Endothelial cell of umbilical vein (primary cell): ENCODE measurements at regions not wholly inside any gene's neighbourhood (a gene's known extent, or its start where the extent isn't known, plus 50 kb on each side); places are given as distances from the start of the nearest gene placed in this dataset.

Experiments used
- BruUV-seq: library from RNA; stranded (reverse); fragments of 400-500 nt; replicated peaks from 2 replicates; lab custom pipeline; 2021; lab: Mats Ljungman, UMichigan
- CTCF ChIA-PET: fragments of 300-600, 350-600 bp; sonication (Branson Sonifier 250); formaldehyde crosslinking; loops from one replicate; lab custom pipeline; 2021; ENCODE audit warnings: antibody characterized with exemption, inconsistent platforms; lab: Charles Lee
- POLR2A ChIA-PET: fragments of 300-600, 350-600 bp; sonication (Branson Sonifier 250); formaldehyde crosslinking; loops from one replicate; lab custom pipeline; 2021; ENCODE audit warnings: antibody characterized with exemption, inconsistent platforms; lab: Charles Lee
- DNase-seq: peaks from one replicate; pipeline ENCODE4 v3.0.0-alpha.2; 2011; ENCODE audit warnings: low read depth, low spot score
- FAIRE-seq: peaks from 2 replicates; lab custom pipeline; 2011; peaks lifted over from hg19 to GRCh38; lab: Jason Lieb, UNC
- H2AFZ ChIP-seq: 2 replicates; pipeline ENCODE4 v1.6.0; 2012; ENCODE audit warnings: low read depth, low read length, control low read depth, inconsistent platforms
- H3K27ac ChIP-seq: 2 replicates; pipeline ENCODE4 v1.5.1; 2011; ENCODE audit warnings: low read depth, mild to moderate bottlenecking, control low read depth, low read length, moderate library complexity; ENCODE audit not compliant: insufficient read depth
- H3K27me3 ChIP-seq, 2 experiments: 2 replicates each; pipeline versions ENCODE4 v1.6.0 to v1.6.1; 2011; ENCODE audit warnings: low read length in 2 of 2, mixed read lengths in 1 of 2; ENCODE audit not compliant: control insufficient read depth in 2 of 2, insufficient read depth in 2 of 2
- H3K36me3 ChIP-seq, 2 experiments: 2 replicates in 1 of 2; 3 replicates in 1 of 2; pipeline ENCODE4 v1.5.1; 2011; ENCODE audit warnings: low read length in 2 of 2, mild to moderate bottlenecking in 1 of 2, moderate library complexity in 1 of 2; ENCODE audit not compliant: control insufficient read depth in 2 of 2, insufficient read depth in 2 of 2; ENCODE audit errors: extremely low read depth in 1 of 2
- H3K4me1 ChIP-seq: 3 replicates; pipeline ENCODE4 v1.5.1; 2011; ENCODE audit warnings: mild to moderate bottlenecking, low read length; ENCODE audit not compliant: control insufficient read depth, insufficient read depth; ENCODE audit errors: extremely low read depth
- H3K4me2 ChIP-seq: 2 replicates; pipeline ENCODE4 v1.6.1; 2011; ENCODE audit warnings: low read length, control low read depth, mixed read lengths; ENCODE audit not compliant: insufficient read depth
- H3K4me3 ChIP-seq, 3 experiments: fragments of 200-600 bp in 1 of 3; sonication (generic), shearing (Covaris generic) in 1 of 3; replicated peaks in 1 of 3; 2 replicates each; pipeline ENCODE4 v1.5.1; 2011 to 2016; ENCODE audit warnings: control low read depth in 3 of 3, low read length in 3 of 3, mild to moderate bottlenecking in 2 of 3, inconsistent platforms in 1 of 3, low read depth in 1 of 3, moderate library complexity in 1 of 3; ENCODE audit not compliant: insufficient read depth in 1 of 3
- H3K79me2 ChIP-seq: 2 replicates; pipeline ENCODE4 v1.6.0; 2012; ENCODE audit warnings: low read length, inconsistent platforms; ENCODE audit not compliant: control insufficient read depth, insufficient read depth
- H3K9ac ChIP-seq: replicated peaks from 2 replicates; pipeline ENCODE3; 2011; ENCODE audit warnings: low read length, control low read depth; ENCODE audit not compliant: insufficient read depth; ENCODE audit errors: extremely low read depth
- H3K9me1 ChIP-seq: replicated peaks from 3 replicates; pipeline ENCODE4 v1.6.0; 2011; ENCODE audit warnings: mild to moderate bottlenecking, low read length; ENCODE audit not compliant: control insufficient read depth, insufficient read depth; ENCODE audit errors: extremely low read depth
- H3K9me3 ChIP-seq: replicated peaks from 2 replicates; pipeline ENCODE4 v1.5.1; 2012; ENCODE audit warnings: low read length, inconsistent platforms; ENCODE audit not compliant: control insufficient read depth, insufficient read depth
- H4K20me1 ChIP-seq: replicated peaks from 2 replicates; pipeline ENCODE3; 2011; ENCODE audit warnings: mild to moderate bottlenecking, low read length; ENCODE audit not compliant: control insufficient read depth, insufficient read depth; ENCODE audit errors: extremely low read depth
- EZH2 ChIP-seq: IDR thresholded peaks from 2 replicates; pipeline ENCODE4 v1.6.1; 2012; ENCODE audit warnings: borderline replicate concordance, low read depth, mild to moderate bottlenecking, moderate library complexity, low read length, inconsistent platforms; ENCODE audit not compliant: severe bottlenecking
- FOS ChIP-seq: IDR thresholded peaks from 2 replicates; pipeline ENCODE4 v1.6.1; 2011; ENCODE audit warnings: mild to moderate bottlenecking, low read length, moderate library complexity, borderline replicate concordance; ENCODE audit not compliant: insufficient read depth
- GATA2 ChIP-seq: IDR thresholded peaks from 2 replicates; pipeline ENCODE4 v1.7.0; 2011; ENCODE audit warnings: low read depth, mild to moderate bottlenecking, moderate library complexity, mixed read lengths, low read length; ENCODE audit not compliant: insufficient read length, insufficient read depth
- JUN ChIP-seq: IDR thresholded peaks from 2 replicates; pipeline ENCODE4 v1.6.1; 2011; ENCODE audit warnings: borderline replicate concordance, low read depth; ENCODE audit not compliant: insufficient read length, insufficient read depth
- MYC ChIP-seq: IDR thresholded peaks from one replicate; pipeline ENCODE4 v1.6.1; 2011; ENCODE audit warnings: mild to moderate bottlenecking, low read depth, low read length
- POLR2A ChIP-seq: IDR thresholded peaks from 2 replicates; pipeline ENCODE4 v1.6.1; 2012; ENCODE audit warnings: low read depth, mild to moderate bottlenecking, control low read depth, low read length
- POLR2AphosphoS5 ChIP-seq: IDR thresholded peaks from 2 replicates; pipeline ENCODE4 v1.6.1; 2012; ENCODE audit warnings: low read depth, mild to moderate bottlenecking, control low read depth, low read length, moderate library complexity; ENCODE audit not compliant: insufficient read depth
- dilution Hi-C: fragments of 300-500 bp; cut with MboI; formaldehyde crosslinking; loops from one replicate; pipeline ENCODE4 v1.15.0; 2019; ENCODE audit warnings: low sequenced_read_pairs; ENCODE audit not compliant: extremely low pct_ligation_motif_present
- intact Hi-C: fragments of 100-400 bp; cut with micrococcal nuclease; formaldehyde crosslinking; loops from one replicate; pipeline ENCODE4 v1.10.0; 2022
- TF ChIP-seq, protein P1 (sequence below), 2 donors: IDR thresholded peaks; 1 replicate in 1 of 2; 2 replicates in 1 of 2; pipeline ENCODE4 v1.5.1; 2011; ENCODE audit warnings: low read length in 2 of 2, mild to moderate bottlenecking in 2 of 2, moderate library complexity in 2 of 2, control low read depth in 1 of 2, inconsistent platforms in 1 of 2, low read depth in 1 of 2; ENCODE audit not compliant: insufficient read depth in 1 of 2; ENCODE audit errors: extremely low read depth in 1 of 2
- TF ChIP-seq, protein P2 (sequence below): IDR thresholded peaks from 2 replicates; pipeline ENCODE4 v1.6.1; 2011; ENCODE audit not compliant: insufficient read depth, insufficient read length

DNA sequence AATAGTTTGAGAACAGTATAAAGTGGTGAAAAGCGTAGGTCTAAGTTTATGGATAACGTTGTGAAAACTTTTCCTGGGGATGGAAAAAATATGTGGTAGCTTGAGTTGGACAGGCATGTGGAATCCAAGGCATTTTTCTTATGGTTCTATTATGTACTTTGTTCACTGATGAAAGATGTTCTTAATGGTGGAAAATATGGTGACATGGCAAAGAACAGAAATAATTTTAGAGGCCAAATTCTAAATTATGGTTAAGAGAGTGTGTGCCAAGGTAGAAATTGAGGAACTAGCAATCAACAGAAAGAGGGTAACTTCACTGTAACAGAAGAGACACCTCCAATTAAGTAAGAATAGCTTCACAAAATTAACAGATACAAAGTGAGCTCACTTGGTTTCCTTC is 427.8 kb downstream of the SLC6A15 start:
- H3K9ac ChIP-seq, result no peak overlapping the region
- H3K36me3 ChIP-seq, result no peaks in the 10 kb centered on the region
- ChIA-PET POLR2A (no interaction called here), CTCF (no interaction called here)
- no peak overlapping the region for H3K27ac ChIP-seq
- dilution Hi-C loops (no loop called here), intact Hi-C loops (no loop called here)
- no peaks in the 10 kb centered on the region for H3K79me2 ChIP-seq
- no peak overlapping the region for H3K4me2 ChIP-seq
- H3K9me3 ChIP-seq, result no peaks in the 10 kb centered on the region
- H3K27me3 ChIP-seq, result no peaks in the 10 kb centered on the region
- no peaks in the 10 kb centered on the region for H3K9me1 ChIP-seq
- DNase-seq (no peak), FAIRE-seq (no peak)
- no peak overlapping the region for H2AFZ ChIP-seq
- no peaks in the 10 kb centered on the region for H4K20me1 ChIP-seq
- BruUV-seq, result no TSS peak
- H3K4me3 ChIP-seq, result no peak overlapping the region
- no peak for TF ChIP-seq FOS
- no peak for TF ChIP-seq POLR2AphosphoS5
- no peaks in the 10 kb centered on the region for H3K4me1 ChIP-seq

DNA sequence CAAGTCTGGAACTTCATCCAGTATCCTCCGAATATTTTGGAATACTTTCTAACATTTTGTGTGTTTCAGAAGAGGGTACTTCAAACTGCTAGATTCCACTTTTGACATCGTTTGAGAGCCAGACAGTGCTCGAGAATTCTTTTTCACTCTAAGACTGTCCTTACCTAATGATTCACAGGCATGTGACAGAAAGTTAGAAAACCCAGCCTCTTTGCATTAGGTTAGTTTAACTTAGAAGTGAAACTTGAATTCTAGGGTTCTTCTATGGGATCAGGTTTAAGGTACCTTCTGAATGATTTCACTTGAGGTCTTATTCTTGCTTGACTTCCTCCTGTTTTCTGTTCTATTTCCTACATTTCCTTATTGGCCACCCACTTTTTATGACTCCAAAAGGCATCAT is 431.8 kb downstream of the SLC6A15 start:
- no peak overlapping the region for H3K4me2 ChIP-seq
- H3K4me3 ChIP-seq, result no peak overlapping the region
- ChIA-PET CTCF (no interaction called here), POLR2A (no interaction called here)
- H3K9me3 ChIP-seq, result no peaks in the 10 kb centered on the region
- no peaks in the 10 kb centered on the region for H3K27me3 ChIP-seq
- TF ChIP-seq JUN (no peak), FOS (no peak), POLR2AphosphoS5 (no peak), GATA2 (no peak), POLR2A (no peak), EZH2 (no peak), MYC (no peak)
- TF ChIP-seq, protein P1, sequence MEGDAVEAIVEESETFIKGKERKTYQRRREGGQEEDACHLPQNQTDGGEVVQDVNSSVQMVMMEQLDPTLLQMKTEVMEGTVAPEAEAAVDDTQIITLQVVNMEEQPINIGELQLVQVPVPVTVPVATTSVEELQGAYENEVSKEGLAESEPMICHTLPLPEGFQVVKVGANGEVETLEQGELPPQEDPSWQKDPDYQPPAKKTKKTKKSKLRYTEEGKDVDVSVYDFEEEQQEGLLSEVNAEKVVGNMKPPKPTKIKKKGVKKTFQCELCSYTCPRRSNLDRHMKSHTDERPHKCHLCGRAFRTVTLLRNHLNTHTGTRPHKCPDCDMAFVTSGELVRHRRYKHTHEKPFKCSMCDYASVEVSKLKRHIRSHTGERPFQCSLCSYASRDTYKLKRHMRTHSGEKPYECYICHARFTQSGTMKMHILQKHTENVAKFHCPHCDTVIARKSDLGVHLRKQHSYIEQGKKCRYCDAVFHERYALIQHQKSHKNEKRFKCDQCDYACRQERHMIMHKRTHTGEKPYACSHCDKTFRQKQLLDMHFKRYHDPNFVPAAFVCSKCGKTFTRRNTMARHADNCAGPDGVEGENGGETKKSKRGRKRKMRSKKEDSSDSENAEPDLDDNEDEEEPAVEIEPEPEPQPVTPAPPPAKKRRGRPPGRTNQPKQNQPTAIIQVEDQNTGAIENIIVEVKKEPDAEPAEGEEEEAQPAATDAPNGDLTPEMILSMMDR (IDR thresholded peaks at IDR 0.05; ENCODE audit: extremely low read depth in 1 of 2, insufficient read depth in 1 of 2, low read depth in 1 of 2, low read length in 2 of 2), result no peak
- TF ChIP-seq, protein P2, sequence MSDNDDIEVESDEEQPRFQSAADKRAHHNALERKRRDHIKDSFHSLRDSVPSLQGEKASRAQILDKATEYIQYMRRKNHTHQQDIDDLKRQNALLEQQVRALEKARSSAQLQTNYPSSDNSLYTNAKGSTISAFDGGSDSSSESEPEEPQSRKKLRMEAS, result no peak
- H3K79me2 ChIP-seq, result no peaks in the 10 kb centered on the region
- H3K9ac ChIP-seq, result no peak overlapping the region
- no peaks in the 10 kb centered on the region for H3K36me3 ChIP-seq
- no peaks in the 10 kb centered on the region for H3K9me1 ChIP-seq
- intact Hi-C loops, result no loop called here
- dilution Hi-C loops, result no loop called here
- H3K4me1 ChIP-seq, result no peaks in the 10 kb centered on the region
- no peak overlapping the region for H2AFZ ChIP-seq
- no peak for FAIRE-seq
- DNase-seq, result no peak
- no peaks in the 10 kb centered on the region for H4K20me1 ChIP-seq
- no peak overlapping the region for H3K27ac ChIP-seq
- BruUV-seq, result no TSS peak
